K562 (cell line): ENCODE measurements at regions not wholly inside any gene's neighbourhood (a gene's known extent, or its start where the extent isn't known, plus 50 kb on each side); places are given as distances from the start of the nearest gene placed in this dataset.

ENCODE experiments used
- ATAC-seq: fragments of 200-7000 bp; cut with Tn5 transposase; 3 replicates; pipeline ENCODE4 v1.9.1; 2020; ENCODE audit warnings: moderate library complexity
- BruUV-seq: library from RNA; stranded (reverse); fragments of 400-500 nt; replicated peaks from 2 replicates; lab custom pipeline; 2021; lab: Mats Ljungman, UMichigan
- CTCF ChIA-PET: fragments of 300-600 bp; formaldehyde crosslinking; extraction: SDS; loops from one replicate; lab custom pipeline; 2021; ENCODE audit warnings: low intra/inter-chr PET ratio; lab: Yijun Ruan, JAX
- POLR2A ChIA-PET: fragments of 300-600, 350-650 bp; sonication (Branson Sonifier 250); formaldehyde crosslinking; extraction: SDS; loops from one replicate; lab custom pipeline; 2021; ENCODE audit warnings: antibody characterized with exemption, inconsistent platforms; lab: Yijun Ruan, JAX
- DNase-seq, 4 experiments: peaks; one replicate each; pipeline versions ENCODE4 v3.0.0 to v3.0.0-alpha.2; 2011 to 2018; ENCODE audit warnings: low spot score in 3 of 4, mixed read lengths in 3 of 4; ENCODE audit errors: extremely low read depth in 1 of 4
- FAIRE-seq: peaks from 2 replicates; lab custom pipeline; 2011; peaks lifted over from hg19 to GRCh38; lab: Jason Lieb, UNC
- H2AFZ ChIP-seq: 2 replicates; pipeline ENCODE4 v1.6.0; 2011; ENCODE audit warnings: low read depth, low read length, control low read depth, inconsistent platforms
- H3K27ac ChIP-seq: fragments of 200-600 bp; 3 replicates; pipeline ENCODE4 v1.8.0; 2011; ENCODE audit warnings: low read depth, mild to moderate bottlenecking, control low read depth, inconsistent platforms, low read length, moderate library complexity, mixed read lengths; ENCODE audit errors: extremely low read depth
- H3K27me3 ChIP-seq, 2 experiments: fragments of 300-600 bp in 1 of 2; 2 replicates in 1 of 2; 3 replicates in 1 of 2; pipeline versions ENCODE4 v1.6.0 to v1.8.0; 2011; ENCODE audit warnings: inconsistent platforms in 2 of 2, low read length in 2 of 2, mild to moderate bottlenecking in 1 of 2, mixed read lengths in 1 of 2, moderate library complexity in 1 of 2; ENCODE audit not compliant: control insufficient read depth in 2 of 2, insufficient read depth in 2 of 2
- H3K36me3 ChIP-seq: fragments of 300-600 bp; 3 replicates; pipeline ENCODE4 v1.8.0; 2011; ENCODE audit warnings: mild to moderate bottlenecking, low read length, inconsistent platforms; ENCODE audit not compliant: control insufficient read depth, insufficient read depth
- H3K4me1 ChIP-seq, 2 experiments: fragments of 200-600 bp in 1 of 2; replicated peaks in 1 of 2; 2 replicates in 1 of 2; 3 replicates in 1 of 2; pipeline versions ENCODE4 v1.5.1 to v1.8.0; 2011; ENCODE audit warnings: inconsistent platforms in 2 of 2, low read length in 2 of 2, mild to moderate bottlenecking in 1 of 2, mixed read lengths in 1 of 2, moderate library complexity in 1 of 2; ENCODE audit not compliant: control insufficient read depth in 2 of 2, insufficient read depth in 2 of 2
- H3K4me2 ChIP-seq: 2 replicates; pipeline ENCODE4 v1.6.1; 2011; ENCODE audit warnings: low read length, control low read depth, inconsistent platforms, mixed read lengths; ENCODE audit not compliant: insufficient read depth
- H3K4me3 ChIP-seq: fragments of 200-600 bp; sonication (generic), shearing (Covaris generic); 2 replicates; pipeline ENCODE4 v1.5.1; 2016; ENCODE audit warnings: control low read depth, inconsistent platforms
- H3K79me2 ChIP-seq: fragments of 200-600 bp; 3 replicates; pipeline ENCODE4 v1.8.0; 2011; ENCODE audit warnings: low read length, inconsistent platforms; ENCODE audit not compliant: control insufficient read depth, insufficient read depth
- H3K9ac ChIP-seq, 2 experiments: 2 replicates each; pipeline versions ENCODE4 v1.6.0 to v1.6.1; 2011; ENCODE audit warnings: low read depth in 2 of 2, low read length in 2 of 2, control low read depth in 1 of 2, inconsistent platforms in 1 of 2, mild to moderate bottlenecking in 1 of 2, mixed read lengths in 1 of 2; ENCODE audit not compliant: insufficient read depth in 1 of 2
- H3K9me1 ChIP-seq: one replicate; pipeline ENCODE4 v1.6.0; 2011; ENCODE audit warnings: inconsistent platforms, mild to moderate bottlenecking, low read length, moderate library complexity; ENCODE audit not compliant: control insufficient read depth, insufficient read depth
- H3K9me3 ChIP-seq: replicated peaks from 2 replicates; pipeline ENCODE4 v1.5.1; 2011; ENCODE audit warnings: low read depth, low read length, inconsistent platforms; ENCODE audit not compliant: control insufficient read depth, insufficient read depth
- H4K20me1 ChIP-seq: replicated peaks from 2 replicates; pipeline ENCODE4 v1.6.1; 2011; ENCODE audit warnings: low read length, inconsistent platforms, mixed read lengths; ENCODE audit not compliant: control insufficient read depth, insufficient read depth
- BCL6 ChIP-seq: fragments of 250-450 bp; sonication (Bioruptor Pico); IDR thresholded peaks from 2 replicates; pipeline ENCODE4 v1.4.0; 2020
- CTCF ChIP-seq, 3 experiments: IDR thresholded peaks in 2 of 3; conservative IDR thresholded peaks in 1 of 3; 2 replicates each; pipeline ENCODE4 v1.5.1; 2011 to 2012; ENCODE audit warnings: low read length in 3 of 3, mild to moderate bottlenecking in 3 of 3, control low read depth in 2 of 3, improper control_type of control experiment in 1 of 3, inconsistent platforms in 1 of 3, low read depth in 1 of 3, mixed read lengths in 1 of 3, moderate library complexity in 1 of 3; ENCODE audit not compliant: insufficient read depth in 2 of 3
- CTCFL ChIP-seq: IDR thresholded peaks from 2 replicates; pipeline ENCODE4 v1.6.1; 2011; ENCODE audit warnings: borderline replicate concordance, low read depth, mild to moderate bottlenecking, moderate library complexity, low read length; ENCODE audit not compliant: insufficient read depth, poor library complexity, severe bottlenecking
- E2F6 ChIP-seq, 2 experiments: IDR thresholded peaks; 2 replicates each; pipeline ENCODE4 v1.6.1; 2011; ENCODE audit warnings: borderline replicate concordance in 1 of 2, control low read depth in 1 of 2, low read depth in 1 of 2, low read length in 1 of 2, mild to moderate bottlenecking in 1 of 2, mixed read lengths in 1 of 2, moderate library complexity in 1 of 2; ENCODE audit not compliant: insufficient read depth in 1 of 2, insufficient read length in 1 of 2, poor library complexity in 1 of 2, severe bottlenecking in 1 of 2; ENCODE audit errors: extremely low read depth in 1 of 2
- ELK3 ChIP-seq: fragments of 450-650 bp; formaldehyde crosslinking; IDR thresholded peaks from 2 replicates; pipeline ENCODE4 v1.4.0; 2020; ENCODE audit warnings: mild to moderate bottlenecking
- GATAD2B ChIP-seq: fragments of 450-650 bp; IDR thresholded peaks from 2 replicates; pipeline ENCODE4 v1.6.1; 2017; ENCODE audit warnings: mild to moderate bottlenecking, borderline replicate concordance
- HDAC6 ChIP-seq: IDR thresholded peaks from 2 replicates; pipeline ENCODE4 v1.6.1; 2012; ENCODE audit warnings: low read depth, mild to moderate bottlenecking, control low read depth, inconsistent platforms, low read length, moderate library complexity
- JUNB ChIP-seq: fragments of 450-650 bp; formaldehyde crosslinking; conservative IDR thresholded peaks from 2 replicates; pipeline ENCODE4 v1.4.0; 2020; ENCODE audit warnings: mild to moderate bottlenecking
- MAFK ChIP-seq: IDR thresholded peaks from 2 replicates; pipeline ENCODE4 v1.6.1; 2011; ENCODE audit warnings: low read length, improper control_type of control experiment
- MTA2 ChIP-seq: fragments of 450-650 bp; IDR thresholded peaks from 2 replicates; pipeline ENCODE4 v1.6.1; 2016; ENCODE audit warnings: low read depth
- PCBP2 ChIP-seq: fragments of 200-400 bp; formaldehyde crosslinking; IDR thresholded peaks from 2 replicates; pipeline ENCODE4 v1.6.1; 2018; ENCODE audit warnings: low read length, low read depth, mild to moderate bottlenecking, moderate library complexity; ENCODE audit not compliant: poor library complexity, severe bottlenecking
- PRMT5 ChIP-seq: sonication (generic); formaldehyde crosslinking; IDR thresholded peaks from 2 replicates; pipeline ENCODE4 v1.5.0; 2020; ENCODE audit warnings: missing genetic modification reagents
- SREBF2 ChIP-seq: sonication (generic); formaldehyde crosslinking; IDR thresholded peaks from 2 replicates; pipeline ENCODE4 v1.4.0; 2020; ENCODE audit warnings: mild to moderate bottlenecking, missing genetic modification reagents
- STAT5B ChIP-seq: fragments of 250-450 bp; sonication (Bioruptor Pico); IDR thresholded peaks from 2 replicates; pipeline ENCODE4 v1.8.0; 2021; ENCODE audit warnings: mild to moderate bottlenecking, inconsistent platforms
- TAF15 ChIP-seq: fragments of 200-400 bp; formaldehyde crosslinking; IDR thresholded peaks from 2 replicates; pipeline ENCODE4 v1.6.1; 2017; ENCODE audit warnings: mild to moderate bottlenecking, low read depth, low read length, moderate library complexity
- ZEB2 ChIP-seq: fragments of 450-650 bp; IDR thresholded peaks from 2 replicates; pipeline ENCODE4 v1.6.1; 2016
- ZNF507 ChIP-seq: conservative IDR thresholded peaks from 2 replicates; pipeline ENCODE4 v1.6.1; 2017; ENCODE audit warnings: missing genetic modification characterization, missing compliant biosample characterization
- WGBS: fragments of 100-300 bp; shearing (Covaris generic); methylation state at CpG from one replicate; pipeline ENCODE4 v1.1.6; 2016; ENCODE audit warnings: low coverage, mixed read lengths; ENCODE audit not compliant: insufficient coverage; ENCODE audit errors: missing lambda C conversion rate; 5-methylcytosine and 5-hydroxymethylcytosine counted together
- in situ Hi-C: fragments of 300-500 bp; cut with MboI; formaldehyde crosslinking; loops from 4 replicates; pipeline ENCODE4 v1.15.0; 2018; ENCODE audit warnings: inconsistent platforms, mixed read lengths
- intact Hi-C: fragments of 100-400 bp; cut with micrococcal nuclease; formaldehyde crosslinking; loops from 2 replicates; pipeline ENCODE4 v1.14.2; 2022

GRCh38 chr3:181383201-181383600 is 328.5 kb upstream of the SOX2 start:
- Histone ChIP-seq H3K27me3 (no peaks in the 10 kb centered on the region), H3K36me3 (no peaks in the 10 kb centered on the region), H3K27ac (no peak overlapping the region), H3K4me1 (no peaks in the 10 kb centered on the region), H4K20me1 (no peaks in the 10 kb centered on the region), H3K9me3 (no peaks in the 10 kb centered on the region; the same call in 1 of the 2 replicates), H3K79me2 (no peaks in the 10 kb centered on the region), H3K4me3 (no peak overlapping the region), H3K9me1 (no peaks in the 10 kb centered on the region), H2AFZ (no peak overlapping the region), H3K4me2 (no peak overlapping the region), H3K9ac (no peak overlapping the region)
- WGBS, result 2% methylated on average over 7 of the region's 7 CpGs
- no peak for FAIRE-seq
- no peak for ATAC-seq
- ChIA-PET CTCF (no interaction called here), POLR2A (no interaction called here)
- no peak for DNase-seq
- in situ Hi-C loops, result no loop called here
- no TSS peak for BruUV-seq
- intact Hi-C loops, result no loop called here
- no peak for TF ChIP-seq BCL6 (CRISPR knock-in tag)
- no peak for TF ChIP-seq STAT5B
- no peak for TF ChIP-seq JUNB (CRISPR knock-in tag)
- TF ChIP-seq E2F6 (IDR thresholded peaks at IDR 0.05; ENCODE audit: borderline replicate concordance in 1 of 2, extremely low read depth in 1 of 2, insufficient read depth in 1 of 2, insufficient read length in 1 of 2, low read depth in 1 of 2, low read length in 1 of 2, poor library complexity in 1 of 2, severe bottlenecking in 1 of 2), result no peak
- no peak for TF ChIP-seq ZNF507 (tag)
- no peak for TF ChIP-seq HDAC6
- no peak for TF ChIP-seq GATAD2B
- TF ChIP-seq ZEB2, result no peak
- TF ChIP-seq CTCFL, result no peak
- no peak for TF ChIP-seq SREBF2 (CRISPR knock-in tag)
- no peak for TF ChIP-seq MAFK
- TF ChIP-seq TAF15, result no peak
- no peak for TF ChIP-seq CTCF (IDR thresholded peaks at IDR 0.05 in 2 of 3, conservative IDR thresholded peaks at IDR 0.05 in 1 of 3; ENCODE audit: insufficient read depth in 2 of 3, low read depth in 1 of 3, low read length in 3 of 3)
- no peak for TF ChIP-seq PRMT5
- no peak for TF ChIP-seq ELK3 (CRISPR knock-in tag)
- TF ChIP-seq MTA2, result no peak
- TF ChIP-seq PCBP2, result no peak
